ENCODE measurements at regions not wholly inside any gene's neighbourhood (a gene's known extent, or its start where the extent isn't known, plus 50 kb on each side); places are given as distances from the start of the nearest gene placed in this dataset.

DNA sequence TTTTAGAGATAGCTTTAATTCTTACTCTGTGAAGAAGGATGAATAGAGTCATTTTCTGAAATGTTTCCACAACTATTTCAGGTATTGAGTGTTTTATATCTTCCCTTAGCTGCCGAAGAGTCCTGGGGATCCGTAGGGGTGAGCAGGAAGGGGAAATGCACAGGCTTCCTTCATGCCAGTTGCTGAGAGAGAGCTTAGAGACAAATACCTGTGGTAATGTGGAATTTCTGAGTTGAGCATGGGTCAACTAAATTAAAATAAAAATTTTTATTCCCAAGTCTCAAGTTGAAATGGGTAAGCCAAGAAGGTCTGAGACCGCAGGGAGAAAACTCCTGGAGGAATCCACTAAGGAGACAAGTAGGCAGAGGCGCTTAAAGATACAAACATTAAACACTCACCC is 185.7 kb downstream of the DAD1 start:
- H3K4me3 ChIP-seq: no peak overlapping the region
- in situ Hi-C loops (cut with MboI) (no loop called here), intact Hi-C loops (cut with micrococcal nuclease; ENCODE audit: unreplicated experiment) (no loop called here)
- ChIA-PET RAD21 (ENCODE audit: unreplicated experiment) (interaction anchor here (0.8 to 1.7 kb wide), 2 partner anchors 55 to 68 kb away, joined by 5 read pairs; no protein-coding TSS in a partner anchor), POLR2A (interaction anchor here (1.0 kb wide), 1 partner anchor 63 kb away, joined by 3 read pairs; no protein-coding TSS in a partner anchor), CTCF (interaction anchor here (0.8 to 6.2 kb wide), 4 partner anchors 13 to 69 kb away, joined by 3 to 35 read pairs (median 5); no protein-coding TSS in a partner anchor), SMC1A (ENCODE audit: uncharacterized antibody, unreplicated experiment) (interaction anchor here (0.8 to 2.5 kb wide), 4 partner anchors 15 to 67 kb away, joined by 3 to 9 read pairs (median 6); no protein-coding TSS in a partner anchor)
- peaks cover 0 to 3% of the 10 kb centered on the region in 2 experiments; a peak in 2 of 4 replicates for H3K27me3 ChIP-seq (replicated peaks in 1 of 2; ENCODE audit: control insufficient read depth in 2 of 2, insufficient read depth in 2 of 2, low read length in 1 of 2)
- H3K79me2 ChIP-seq (ENCODE audit: control insufficient read depth, insufficient read depth, low read length): no peaks in the 10 kb centered on the region
- WGBS (ENCODE audit: insufficient coverage, insufficient replicate concordance, low lambda C conversion rate, missing lambda C conversion rate): 77% methylated on average over 4 of the region's 4 CpGs
- BruUV-seq (replicated peaks): no TSS peak
- FAIRE-seq (no peak), DNase-seq (ENCODE audit: low read depth, low spot score) (no peak), ATAC-seq (no peak)
- TF ChIP-seq ZNF592 (IDR thresholded peaks at IDR 0.05) (no peak), TAF1 (IDR thresholded peaks at IDR 0.05; ENCODE audit: borderline replicate concordance, low read depth, low read length) (no peak), HDAC2 (IDR thresholded peaks at IDR 0.05) (no peak), RB1 (IDR thresholded peaks at IDR 0.05; ENCODE audit: borderline replicate concordance) (no peak), SREBF2 (IDR thresholded peaks at IDR 0.05; ENCODE audit: low read length) (no peak), ZNF207 (IDR thresholded peaks at IDR 0.05; ENCODE audit: borderline replicate concordance) (no peak), JUND (IDR thresholded peaks at IDR 0.05; ENCODE audit: low read depth, low read length) (no peak), SMAD5 (IDR thresholded peaks at IDR 0.05; ENCODE audit: low read depth) (no peak), NFIC (IDR thresholded peaks at IDR 0.05; ENCODE audit: low read depth, low read length) (no peak), CBFB (IDR thresholded peaks at IDR 0.05; ENCODE audit: low read depth) (no peak), BMI1 (IDR thresholded peaks at IDR 0.05; ENCODE audit: borderline replicate concordance) (no peak), CHD1 (IDR thresholded peaks at IDR 0.05; ENCODE audit: low read depth, low read length) (no peak), EED (IDR thresholded peaks at IDR 0.05; ENCODE audit: low read depth) (no peak), SRF (IDR thresholded peaks at IDR 0.05; ENCODE audit: low read depth in 2 of 2, low read length in 2 of 2) (no peak), PML (IDR thresholded peaks at IDR 0.05; ENCODE audit: low read length) (no peak)
- TF ChIP-seq, protein P1, sequence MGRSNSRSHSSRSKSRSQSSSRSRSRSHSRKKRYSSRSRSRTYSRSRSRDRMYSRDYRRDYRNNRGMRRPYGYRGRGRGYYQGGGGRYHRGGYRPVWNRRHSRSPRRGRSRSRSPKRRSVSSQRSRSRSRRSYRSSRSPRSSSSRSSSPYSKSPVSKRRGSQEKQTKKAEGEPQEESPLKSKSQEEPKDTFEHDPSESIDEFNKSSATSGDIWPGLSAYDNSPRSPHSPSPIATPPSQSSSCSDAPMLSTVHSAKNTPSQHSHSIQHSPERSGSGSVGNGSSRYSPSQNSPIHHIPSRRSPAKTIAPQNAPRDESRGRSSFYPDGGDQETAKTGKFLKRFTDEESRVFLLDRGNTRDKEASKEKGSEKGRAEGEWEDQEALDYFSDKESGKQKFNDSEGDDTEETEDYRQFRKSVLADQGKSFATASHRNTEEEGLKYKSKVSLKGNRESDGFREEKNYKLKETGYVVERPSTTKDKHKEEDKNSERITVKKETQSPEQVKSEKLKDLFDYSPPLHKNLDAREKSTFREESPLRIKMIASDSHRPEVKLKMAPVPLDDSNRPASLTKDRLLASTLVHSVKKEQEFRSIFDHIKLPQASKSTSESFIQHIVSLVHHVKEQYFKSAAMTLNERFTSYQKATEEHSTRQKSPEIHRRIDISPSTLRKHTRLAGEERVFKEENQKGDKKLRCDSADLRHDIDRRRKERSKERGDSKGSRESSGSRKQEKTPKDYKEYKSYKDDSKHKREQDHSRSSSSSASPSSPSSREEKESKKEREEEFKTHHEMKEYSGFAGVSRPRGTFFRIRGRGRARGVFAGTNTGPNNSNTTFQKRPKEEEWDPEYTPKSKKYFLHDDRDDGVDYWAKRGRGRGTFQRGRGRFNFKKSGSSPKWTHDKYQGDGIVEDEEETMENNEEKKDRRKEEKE (IDR thresholded peaks at IDR 0.05): no peak
- TF ChIP-seq, protein P2, sequence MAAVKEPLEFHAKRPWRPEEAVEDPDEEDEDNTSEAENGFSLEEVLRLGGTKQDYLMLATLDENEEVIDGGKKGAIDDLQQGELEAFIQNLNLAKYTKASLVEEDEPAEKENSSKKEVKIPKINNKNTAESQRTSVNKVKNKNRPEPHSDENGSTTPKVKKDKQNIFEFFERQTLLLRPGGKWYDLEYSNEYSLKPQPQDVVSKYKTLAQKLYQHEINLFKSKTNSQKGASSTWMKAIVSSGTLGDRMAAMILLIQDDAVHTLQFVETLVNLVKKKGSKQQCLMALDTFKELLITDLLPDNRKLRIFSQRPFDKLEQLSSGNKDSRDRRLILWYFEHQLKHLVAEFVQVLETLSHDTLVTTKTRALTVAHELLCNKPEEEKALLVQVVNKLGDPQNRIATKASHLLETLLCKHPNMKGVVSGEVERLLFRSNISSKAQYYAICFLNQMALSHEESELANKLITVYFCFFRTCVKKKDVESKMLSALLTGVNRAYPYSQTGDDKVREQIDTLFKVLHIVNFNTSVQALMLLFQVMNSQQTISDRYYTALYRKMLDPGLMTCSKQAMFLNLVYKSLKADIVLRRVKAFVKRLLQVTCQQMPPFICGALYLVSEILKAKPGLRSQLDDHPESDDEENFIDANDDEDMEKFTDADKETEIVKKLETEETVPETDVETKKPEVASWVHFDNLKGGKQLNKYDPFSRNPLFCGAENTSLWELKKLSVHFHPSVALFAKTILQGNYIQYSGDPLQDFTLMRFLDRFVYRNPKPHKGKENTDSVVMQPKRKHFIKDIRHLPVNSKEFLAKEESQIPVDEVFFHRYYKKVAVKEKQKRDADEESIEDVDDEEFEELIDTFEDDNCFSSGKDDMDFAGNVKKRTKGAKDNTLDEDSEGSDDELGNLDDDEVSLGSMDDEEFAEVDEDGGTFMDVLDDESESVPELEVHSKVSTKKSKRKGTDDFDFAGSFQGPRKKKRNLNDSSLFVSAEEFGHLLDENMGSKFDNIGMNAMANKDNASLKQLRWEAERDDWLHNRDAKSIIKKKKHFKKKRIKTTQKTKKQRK (IDR thresholded peaks at IDR 0.05; ENCODE audit: low read depth, low read length): no peak
- H3K9me3 ChIP-seq (replicated peaks; ENCODE audit: control insufficient read depth, insufficient read depth, low read length): no peaks in the 10 kb centered on the region
- H3K36me3 ChIP-seq (ENCODE audit: control insufficient read depth in 2 of 2, insufficient read depth in 2 of 2, low read length in 1 of 2): no peaks in the 10 kb centered on the region
- H3K4me2 ChIP-seq (ENCODE audit: control insufficient read depth, insufficient read depth): no peak overlapping the region
- H2AFZ ChIP-seq (ENCODE audit: control insufficient read depth, low read depth, low read length): no peak overlapping the region
- H3K9ac ChIP-seq (ENCODE audit: control insufficient read depth, insufficient read depth, low read length): no peak overlapping the region
- H4K20me1 ChIP-seq (ENCODE audit: control insufficient read depth, insufficient read depth): no peaks in the 10 kb centered on the region
- H3K27ac ChIP-seq (ENCODE audit: control insufficient read depth, insufficient read depth): no peak overlapping the region
- no peaks in the 10 kb centered on the region for H3K4me1 ChIP-seq (ENCODE audit: control insufficient read depth, insufficient read depth, low read length)
